Muscle of back (tissue), 3 donors: ENCODE measurements at regions not wholly inside any gene's neighbourhood (a gene's known extent, or its start where the extent isn't known, plus 50 kb on each side); places are given as distances from the start of the nearest gene placed in this dataset.
A peak's percentile ranks its signal among the peaks of the same experiment; 100 is the strongest.

Source experiments
- DNase-seq, 3 donors: peaks; one replicate each; pipeline versions ENCODE4 v3.0.0 to v3.0.0-alpha.2; 2013

DNA sequence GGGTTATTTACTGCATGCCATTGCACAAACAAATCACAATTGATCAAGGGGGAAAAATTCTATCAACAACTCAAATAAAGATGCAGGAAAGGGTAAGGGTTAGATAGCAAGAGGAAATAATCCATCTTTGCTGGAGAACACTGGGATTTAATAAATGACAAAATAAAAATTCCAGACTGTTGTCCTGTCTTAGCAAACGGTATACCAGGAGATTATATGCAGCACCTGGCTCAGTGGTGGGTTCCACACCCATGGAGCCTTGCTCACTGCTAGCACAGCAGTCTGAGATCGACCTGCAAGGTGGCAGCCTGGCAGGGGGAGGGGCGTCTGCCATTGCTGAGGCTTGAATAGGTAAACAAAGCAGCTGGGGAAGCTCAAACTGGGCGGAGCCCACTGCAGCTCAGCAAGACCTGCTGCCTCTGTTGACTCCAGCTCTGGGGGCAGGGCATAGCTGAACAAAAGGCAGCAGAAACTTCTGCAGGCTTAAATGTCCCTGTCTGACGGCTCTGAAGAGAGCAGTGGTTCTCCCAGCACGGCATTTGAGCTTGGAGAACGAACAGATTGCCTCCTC, 296.5 kb upstream of the THSD7B start:
- no peak for DNase-seq

DNA sequence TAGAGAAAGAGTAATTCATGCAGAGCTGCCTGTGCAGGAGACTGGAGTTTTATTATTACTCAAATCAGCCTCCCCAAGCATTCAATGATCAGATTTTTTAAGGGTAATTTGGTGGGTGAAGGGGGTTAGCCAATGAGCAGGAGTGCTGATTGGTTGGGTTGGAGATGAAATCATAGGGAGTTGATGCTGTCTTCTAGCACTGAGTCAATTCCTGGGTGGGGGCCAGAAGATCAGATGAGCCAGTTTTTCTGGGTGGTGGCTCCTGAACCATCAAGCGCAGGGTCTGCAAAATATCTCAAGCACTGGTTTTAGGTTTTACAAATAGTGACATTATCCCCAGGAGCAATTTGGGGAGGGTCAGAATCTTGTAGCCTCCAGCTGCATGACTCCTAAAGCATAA, 312.8 kb upstream of the THSD7B start:
- peak in 2 of 3 donors; percentile 9 to 24 for DNase-seq

DNA sequence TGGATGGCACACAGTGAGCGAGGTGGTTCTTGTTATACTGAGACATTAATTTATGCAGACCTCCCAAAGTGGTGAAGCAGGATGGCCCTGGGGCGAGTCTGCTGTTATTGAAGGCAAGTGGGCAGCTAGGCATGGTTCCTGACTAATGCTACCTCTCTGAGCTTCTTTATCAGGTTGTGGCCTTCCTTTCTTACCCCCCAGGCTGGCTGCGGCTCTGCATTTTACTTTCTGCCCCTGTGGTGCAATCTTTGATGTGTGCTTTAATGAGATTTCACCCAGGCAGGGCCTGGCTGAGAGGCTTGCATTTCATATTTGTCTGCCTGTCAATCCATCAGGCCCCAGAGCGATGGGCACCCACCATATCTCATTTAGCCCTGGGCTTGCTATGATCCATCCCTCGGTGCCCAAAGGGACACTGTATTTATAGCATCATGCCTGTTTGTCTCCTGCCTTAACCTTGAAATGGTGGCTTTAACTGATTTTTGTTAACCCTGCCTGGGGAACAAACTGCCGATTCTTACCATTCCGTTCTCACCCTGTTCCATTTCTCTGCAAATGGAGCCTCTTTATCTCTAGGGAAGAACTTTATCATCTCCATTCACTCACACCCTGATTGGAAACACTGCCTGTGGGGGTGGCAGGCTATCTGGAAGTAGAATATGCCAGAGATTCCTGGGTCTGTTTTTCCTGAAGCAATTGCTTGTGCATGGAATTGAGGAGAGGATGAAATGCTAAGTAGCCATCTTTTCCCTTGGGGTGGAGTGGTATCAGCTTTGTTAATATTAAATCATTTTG, 316.2 kb upstream of the THSD7B start:
- DNase-seq, result no peak

DNA sequence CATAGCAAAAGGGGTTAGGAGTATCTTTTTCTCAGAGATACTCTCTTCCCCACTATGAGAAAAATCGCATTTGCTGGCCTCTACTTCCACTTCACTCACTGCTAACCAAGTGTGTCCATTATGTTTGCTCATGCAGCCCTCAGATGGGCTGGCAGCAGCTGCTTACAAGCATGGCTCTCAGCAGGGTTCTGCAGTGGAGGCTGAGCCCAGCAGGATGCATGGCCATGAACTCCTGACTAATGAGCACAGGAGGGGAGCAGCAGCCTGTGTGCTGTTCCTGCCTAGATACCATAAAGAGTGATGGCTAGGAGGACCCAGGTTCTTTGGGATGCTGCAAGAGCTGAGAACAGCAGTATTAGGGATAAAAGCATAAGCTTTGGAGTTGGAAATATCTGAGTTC, 316.9 kb upstream of the THSD7B start:
- no peak for DNase-seq

DNA sequence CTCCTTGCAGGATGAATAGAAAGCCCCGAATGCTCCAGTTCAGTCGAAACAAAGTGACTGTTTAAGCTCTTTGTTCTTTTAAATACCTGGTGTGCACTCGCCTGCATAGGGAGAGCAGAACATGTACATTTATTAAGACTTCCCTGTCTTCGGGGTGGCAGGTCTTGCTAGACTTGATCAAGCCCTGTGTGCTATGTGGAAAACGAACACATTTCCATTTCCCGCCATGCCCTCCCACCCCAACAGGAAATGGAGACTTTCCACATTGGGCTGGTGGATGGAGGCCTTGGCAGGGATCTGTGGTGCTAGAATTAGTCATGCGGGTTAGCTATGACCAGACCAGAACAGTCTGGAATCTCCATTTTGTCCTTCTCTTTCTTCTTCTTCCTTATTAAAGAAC, 321.0 kb upstream of the THSD7B start:
- no peak for DNase-seq

DNA sequence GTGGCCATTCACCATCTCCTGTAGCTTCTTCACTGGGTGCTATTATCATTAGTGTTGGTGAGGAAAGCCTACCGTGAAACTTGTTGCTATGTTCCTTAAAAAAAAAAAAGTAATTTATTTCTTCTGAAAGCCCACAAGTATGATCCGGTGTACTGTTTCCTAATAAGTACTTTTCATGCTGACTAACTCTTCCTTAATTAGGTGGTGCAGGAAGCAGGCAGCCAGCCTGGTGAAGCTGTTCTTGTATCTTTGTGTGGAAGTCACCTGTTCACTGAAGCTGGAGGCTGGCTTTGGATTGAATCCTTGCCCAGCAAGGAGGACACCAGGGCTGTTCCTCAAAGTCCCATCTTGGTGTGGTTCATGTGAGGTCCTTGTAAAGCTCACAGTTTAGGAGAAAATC, 321.7 kb upstream of the THSD7B start:
- no peak for DNase-seq

DNA sequence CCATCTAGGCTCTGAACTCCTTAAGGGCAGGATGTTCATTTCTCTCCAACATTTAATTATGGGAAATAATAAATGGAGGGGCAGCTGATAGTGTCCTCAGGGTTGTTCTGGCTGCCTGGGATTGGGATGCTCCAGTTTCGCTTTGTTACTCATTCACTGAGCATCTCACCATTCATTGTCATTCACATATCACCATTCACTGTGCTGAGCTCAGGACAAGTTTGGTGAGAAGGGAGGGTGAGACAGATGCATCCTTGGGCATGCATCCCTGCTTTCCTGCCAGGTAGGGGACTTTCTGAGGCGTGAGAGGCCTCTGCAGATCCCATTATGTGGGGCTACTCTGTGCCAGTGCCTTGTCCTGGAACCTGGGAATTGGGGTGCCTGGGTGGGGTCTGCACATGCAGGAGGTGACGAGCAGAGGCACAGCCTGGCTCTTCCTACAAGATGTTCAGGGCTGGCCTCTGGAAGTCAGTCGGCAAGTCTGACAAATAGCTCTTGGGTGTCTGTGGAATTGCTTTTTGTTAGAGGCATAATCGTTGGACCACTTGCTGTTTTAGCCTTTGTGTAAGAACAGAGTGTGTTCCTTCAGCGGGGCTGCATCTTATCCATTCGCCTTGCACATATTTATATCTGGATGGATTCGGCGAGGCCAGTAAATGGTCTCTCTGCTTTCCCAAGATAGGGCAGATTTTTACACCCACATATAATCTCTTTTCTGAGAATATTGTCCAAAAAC, 323.2 kb upstream of the THSD7B start:
- no peak for DNase-seq

DNA sequence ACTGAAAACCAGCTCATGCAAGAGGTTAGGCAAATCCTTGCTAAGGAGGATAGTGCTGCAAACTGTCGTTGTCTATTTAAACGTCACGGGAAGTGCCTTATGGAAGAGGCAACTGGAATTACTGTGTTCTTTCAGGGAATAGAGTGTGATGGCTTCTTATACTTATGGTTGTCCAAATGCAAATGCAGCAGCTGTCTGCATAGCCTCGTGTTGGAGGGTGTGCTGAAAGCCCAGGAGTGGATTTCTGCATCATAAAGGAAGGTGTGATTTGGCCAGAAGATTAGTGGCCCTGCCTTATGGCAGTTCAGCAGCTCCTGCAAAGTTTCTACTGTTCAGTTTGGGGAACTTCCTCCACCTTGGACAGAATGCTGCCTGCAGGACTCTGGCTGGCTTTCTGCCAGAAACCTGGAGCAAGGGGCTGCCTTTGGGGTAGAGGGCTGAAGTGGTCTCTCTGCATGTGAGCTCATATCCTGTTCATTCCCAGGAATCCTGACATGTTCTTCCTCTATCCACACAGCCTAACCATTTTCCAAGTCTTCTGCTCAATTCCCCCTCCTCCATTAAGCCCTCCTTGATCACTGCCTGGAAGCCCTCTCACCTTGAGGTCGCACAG, 321.2 kb upstream of the CXCR4 start:
- DNase-seq, result peak in 1 of 3 donors; percentile 14

DNA sequence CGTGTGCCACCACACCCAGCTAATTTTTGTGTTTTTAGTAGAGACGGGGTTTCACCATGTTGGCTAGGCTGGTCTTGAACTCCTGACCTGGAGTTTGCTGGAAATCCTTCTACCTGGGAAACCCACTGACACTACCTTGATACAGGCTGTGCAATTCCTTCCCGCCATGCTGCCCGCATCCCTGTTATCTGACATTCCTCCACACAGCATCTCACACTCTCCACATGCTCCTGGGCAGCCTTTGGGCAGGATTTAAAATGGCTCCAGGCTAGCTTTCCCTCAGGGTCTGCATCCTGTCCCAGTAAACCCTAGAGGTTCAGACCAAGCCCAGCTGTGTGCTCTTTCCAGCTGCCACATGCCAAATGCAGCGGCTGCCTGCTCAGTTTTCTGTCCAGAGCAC, 319.5 kb upstream of the CXCR4 start:
- DNase-seq, result no peak

DNA sequence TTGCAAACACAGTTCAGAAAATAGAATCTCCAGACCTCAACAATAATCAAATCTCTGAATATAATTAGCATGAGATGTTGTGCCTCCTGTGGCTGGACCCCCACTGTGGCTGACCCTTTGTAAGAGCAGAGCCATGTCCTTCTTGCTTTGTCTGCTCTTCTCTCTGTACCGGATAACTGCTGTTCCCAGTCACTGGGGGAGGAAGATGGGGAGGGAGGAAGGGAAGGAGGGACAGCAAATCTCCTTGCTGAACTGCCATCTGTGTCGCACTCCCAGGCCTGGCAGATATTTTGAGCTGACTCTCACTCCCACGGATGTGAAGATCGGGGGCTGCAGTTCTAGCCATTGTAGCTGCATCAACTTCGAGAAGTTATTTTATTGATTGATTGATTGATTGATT, 319.0 kb upstream of the CXCR4 start:
- no peak for DNase-seq

DNA sequence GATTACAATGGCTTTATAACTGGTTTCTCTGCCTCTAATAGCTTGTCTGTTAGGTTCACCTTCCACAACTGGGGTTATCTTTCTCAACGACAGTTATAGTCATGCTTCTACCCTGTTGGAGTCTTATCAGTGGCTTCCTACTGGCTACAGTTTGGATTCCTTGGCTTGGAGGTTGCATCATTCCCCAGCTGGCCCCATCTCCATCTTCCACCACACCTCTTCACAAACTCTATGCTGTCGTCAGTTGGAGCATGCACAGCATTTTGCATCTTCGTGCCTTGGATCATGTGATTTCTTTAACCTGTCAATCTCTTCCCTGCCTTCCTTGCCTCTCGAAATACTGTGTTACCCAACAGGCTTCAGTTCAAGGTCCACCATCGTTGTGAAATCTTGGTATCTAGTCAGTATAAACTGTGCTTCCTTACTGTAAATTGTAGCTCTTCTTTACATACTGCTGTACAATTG, 316.3 kb upstream of the CXCR4 start:
- no peak for DNase-seq

DNA sequence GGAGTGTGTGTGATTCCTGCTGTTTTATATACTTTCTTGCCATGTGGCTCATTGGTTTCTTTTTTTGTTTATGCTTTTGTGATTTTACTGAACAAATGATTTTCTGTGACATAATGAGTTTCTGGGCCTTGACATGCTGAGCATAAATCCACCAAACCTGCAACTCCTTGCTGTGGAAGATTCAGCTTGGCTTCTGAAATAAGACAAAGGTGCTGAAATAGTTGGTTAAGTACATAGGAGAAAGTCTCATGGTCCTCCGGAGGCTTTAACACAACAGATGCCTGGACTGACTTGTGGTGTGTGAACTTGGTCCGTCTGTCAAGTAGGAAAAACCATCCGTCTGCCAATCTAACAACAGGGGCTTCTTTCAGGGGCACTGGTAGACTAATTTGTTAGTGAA, 315.3 kb upstream of the CXCR4 start:
- no peak for DNase-seq

DNA sequence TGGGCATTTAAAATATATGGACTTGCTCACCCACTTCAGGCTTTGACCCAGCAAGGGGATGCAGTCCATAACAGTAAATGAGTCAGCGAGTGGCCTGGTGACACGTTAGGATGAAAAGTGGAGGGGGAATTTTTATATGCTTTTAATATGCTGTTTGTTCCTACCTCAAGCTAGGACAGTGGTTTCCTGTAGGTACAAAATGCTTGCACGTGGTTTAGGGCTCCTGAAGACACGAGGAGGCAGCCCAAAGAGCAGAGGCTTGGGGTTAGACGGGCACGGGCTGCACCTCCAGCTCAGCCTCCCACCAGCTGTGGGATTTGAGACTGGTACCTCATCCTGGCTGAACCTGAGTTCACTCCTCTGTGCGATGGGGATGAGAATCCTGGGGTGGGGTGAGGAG, 306.2 kb upstream of the CXCR4 start:
- no peak for DNase-seq

DNA sequence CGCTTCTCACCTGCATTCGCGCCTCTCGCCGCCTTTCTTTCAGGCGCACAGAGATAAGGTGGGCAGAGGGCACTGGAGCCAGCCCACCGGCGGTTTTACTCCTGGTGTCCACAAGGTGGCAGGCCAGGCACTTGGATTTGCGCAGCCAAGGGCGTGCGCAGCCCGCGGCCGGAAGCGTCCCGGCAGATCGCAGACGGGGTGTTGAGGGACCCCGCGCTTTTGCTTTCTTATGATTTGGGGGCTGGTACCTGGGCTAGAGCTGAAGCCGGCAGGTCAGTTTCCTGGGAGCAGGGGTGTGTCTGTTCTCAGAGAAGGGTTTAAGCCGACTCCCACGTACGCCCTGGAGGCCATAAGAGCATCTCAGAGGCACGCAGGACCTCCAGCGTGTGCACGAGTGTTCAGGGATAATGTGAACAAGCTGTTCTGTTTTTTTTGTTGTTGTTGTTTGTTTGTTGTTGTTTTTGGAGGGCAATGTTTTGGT, 305.6 kb upstream of the CXCR4 start:
- peak; percentile 41 to 86 (median 76) for DNase-seq

DNA sequence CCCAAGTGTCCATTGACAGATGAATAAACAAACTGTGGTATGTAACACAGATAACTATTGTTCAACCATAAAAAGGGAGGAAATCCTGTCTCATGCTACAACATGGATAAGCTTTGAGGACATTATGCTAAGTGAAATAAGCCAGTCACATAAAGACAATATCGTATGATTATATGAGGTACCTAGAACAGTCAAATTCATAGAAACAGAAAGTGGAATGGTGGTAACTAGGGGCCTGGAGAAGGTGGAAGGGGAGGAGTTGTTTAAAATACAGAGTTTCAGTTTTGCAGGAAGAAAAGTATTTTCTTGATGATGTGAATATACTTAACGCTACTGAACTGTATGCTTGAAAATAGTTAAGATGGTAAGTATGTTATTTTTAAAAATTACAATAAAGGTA, 304.6 kb upstream of the CXCR4 start:
- no peak for DNase-seq

DNA sequence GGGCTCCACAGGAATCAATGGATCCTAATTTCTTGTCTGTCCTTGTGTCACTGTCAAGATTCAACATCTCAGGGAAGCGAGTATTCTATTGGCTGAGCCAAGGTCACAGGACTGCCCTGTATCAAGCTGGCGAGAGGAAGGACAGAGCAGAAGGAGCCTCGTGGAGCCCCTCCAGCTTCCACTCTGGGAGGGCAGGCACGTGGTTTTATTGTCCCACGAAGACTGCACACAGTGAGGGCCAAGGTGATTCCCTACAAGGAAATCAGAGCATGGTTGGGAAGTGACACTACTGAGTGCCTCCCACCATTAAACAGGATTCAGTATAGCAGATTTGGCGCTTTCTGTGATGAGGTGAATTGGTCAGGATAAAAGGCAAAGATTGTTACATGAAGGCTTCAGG, 302.4 kb upstream of the CXCR4 start:
- no peak for DNase-seq

DNA sequence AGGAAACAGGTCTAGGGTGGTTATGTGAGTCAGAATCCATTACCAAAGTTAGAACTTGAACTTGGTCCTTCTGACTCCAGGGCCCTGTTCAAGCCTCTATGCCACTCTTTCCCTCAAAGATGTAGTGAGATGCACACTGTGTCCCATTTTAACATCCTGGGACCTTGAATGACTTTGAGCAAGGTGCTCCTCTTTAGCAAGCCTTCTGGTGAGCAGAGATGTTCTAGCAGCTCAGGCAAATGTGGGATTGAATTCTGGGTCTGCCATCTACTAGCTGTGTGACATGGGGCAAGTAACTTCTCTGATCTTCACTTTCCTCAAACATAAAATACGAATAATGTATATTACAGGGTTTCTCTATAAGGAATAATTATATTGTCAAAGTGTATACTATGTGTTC, 294.0 kb upstream of the CXCR4 start:
- DNase-seq, result no peak

DNA sequence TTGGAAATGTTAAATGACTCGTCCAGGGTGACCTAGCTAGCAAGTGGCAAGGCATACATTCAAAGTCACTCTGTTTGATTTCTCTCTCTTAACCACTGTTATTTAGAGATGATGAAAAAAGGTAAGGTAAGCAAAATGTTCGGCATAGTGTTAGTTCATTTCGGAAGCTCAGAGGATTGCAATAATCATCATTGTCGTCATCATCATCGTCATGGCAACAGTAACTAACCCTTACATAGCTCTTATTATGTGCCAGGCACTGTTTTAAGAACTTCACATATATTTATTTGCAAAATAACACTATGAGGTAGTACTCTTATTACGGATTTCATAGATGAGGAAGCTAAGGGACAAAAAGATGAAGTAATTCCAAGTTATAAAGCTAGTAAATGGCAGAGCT, 292.7 kb upstream of the CXCR4 start:
- no peak for DNase-seq

DNA sequence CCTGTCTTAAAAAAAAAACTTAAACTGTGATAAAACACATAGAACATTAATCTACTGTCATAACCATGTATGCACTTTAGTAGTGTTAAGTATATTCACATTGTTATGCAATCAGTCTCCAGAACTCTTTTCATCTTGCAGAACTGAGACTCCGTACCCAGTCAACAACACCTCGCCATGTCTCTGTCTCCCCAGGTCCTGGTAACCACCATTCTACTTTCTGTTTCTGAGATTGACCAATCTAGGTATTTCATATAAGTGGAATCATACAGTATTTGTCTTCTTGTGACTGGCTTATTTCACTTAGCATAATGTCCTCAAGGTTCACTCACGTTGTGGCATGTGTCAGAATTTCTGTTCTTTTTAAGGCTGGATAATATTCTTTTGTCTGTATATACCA, 290.8 kb upstream of the CXCR4 start:
- DNase-seq, result no peak

DNA sequence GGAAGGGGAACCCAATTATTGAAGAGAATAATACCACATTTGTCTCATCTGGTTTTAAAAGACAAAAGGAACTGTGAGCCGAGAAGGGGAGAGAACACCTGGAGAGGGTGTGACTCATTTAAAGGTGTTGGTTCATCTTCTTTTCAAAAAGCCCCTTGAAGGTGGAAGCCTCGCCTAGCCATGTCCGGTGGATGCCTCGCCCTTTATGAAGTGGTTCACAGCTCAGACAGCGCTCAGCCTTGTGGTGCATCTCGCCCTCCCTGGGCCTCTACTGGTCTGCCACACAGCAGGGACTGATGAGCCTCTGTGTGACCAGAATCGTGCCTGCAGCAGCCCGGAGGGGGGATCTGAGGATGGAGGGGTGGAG, 290.0 kb upstream of the CXCR4 start:
- no peak for DNase-seq

DNA sequence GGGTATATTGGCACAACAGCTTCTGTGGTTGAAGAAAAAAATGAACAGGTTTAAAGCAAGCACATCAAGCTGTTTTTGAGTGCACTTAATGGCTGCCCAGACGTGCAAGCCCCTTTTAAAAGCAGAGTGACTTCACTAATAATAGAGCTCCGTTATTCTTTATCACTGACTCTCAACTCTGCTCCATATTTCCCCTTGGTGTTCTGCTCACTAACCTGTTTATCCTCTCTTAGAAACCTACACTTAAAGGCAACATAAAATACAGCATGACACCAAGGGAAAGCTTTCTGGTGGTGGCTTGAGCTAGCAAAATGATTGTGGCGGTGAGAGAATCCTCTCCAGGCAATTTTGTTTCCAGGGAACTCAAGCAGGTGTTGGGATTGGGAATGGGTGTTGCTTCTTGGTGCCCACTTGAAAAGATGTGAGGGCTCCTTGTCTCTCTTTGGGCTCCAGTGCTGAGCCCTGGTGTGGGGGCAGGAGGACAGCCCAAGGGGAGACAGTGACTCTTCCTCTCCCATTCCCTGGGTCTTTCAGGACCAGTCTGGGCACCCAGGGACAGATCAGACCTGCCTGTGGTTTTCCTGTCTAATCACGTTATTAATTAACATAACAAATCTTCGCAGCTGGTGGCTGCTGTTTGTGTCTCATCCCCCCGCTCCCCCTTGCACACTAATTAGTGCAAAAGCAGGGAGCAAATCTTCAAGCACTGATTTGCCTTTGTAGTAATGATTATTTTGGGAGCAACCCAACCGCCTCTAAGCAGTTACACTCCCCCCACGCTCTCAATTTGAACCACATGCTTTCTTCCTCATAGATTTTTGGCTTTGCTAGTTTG, 289.4 kb upstream of the CXCR4 start:
- no peak for DNase-seq

DNA sequence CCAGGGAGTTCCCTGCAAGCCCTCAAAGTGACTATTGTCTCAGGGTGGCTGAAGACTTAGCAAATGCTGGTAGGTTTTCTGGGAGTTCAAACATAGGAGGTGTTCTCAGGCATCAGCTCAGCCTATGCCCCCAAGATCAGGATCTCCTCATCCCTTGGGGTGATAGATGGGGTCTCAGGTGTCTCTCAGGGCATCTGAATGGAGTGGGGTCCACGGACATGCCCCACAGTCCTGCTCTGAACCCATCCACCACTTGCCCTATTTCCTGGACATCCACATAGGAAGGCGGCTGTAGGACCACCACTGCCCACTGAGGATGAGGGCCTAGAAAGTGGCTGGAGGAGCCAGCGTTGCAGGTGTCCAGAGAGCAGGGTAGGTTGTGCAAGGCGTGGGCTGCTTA, 287.0 kb upstream of the CXCR4 start:
- no peak for DNase-seq
